ENCODE measurements at regions not wholly inside any gene's neighbourhood (a gene's known extent, or its start where the extent isn't known, plus 50 kb on each side); places are given as distances from the start of the nearest gene placed in this dataset.

GRCh38 chr3:24899901-24900603 is 405.4 kb upstream of the THRB start:
- TF ChIP-seq CTCF (IDR thresholded peaks at IDR 0.05; ENCODE audit: low read length) = no peak
- TF ChIP-seq EZH2 (optimal IDR thresholded peaks at IDR 0.05; ENCODE audit: low read depth, low read length) = no peak
- no peak for TF ChIP-seq EZH2phosphoT487 (IDR thresholded peaks at IDR 0.05; ENCODE audit: low read length)
